GM21515 (cell line): ENCODE measurements at regions not wholly inside any gene's neighbourhood (a gene's known extent, or its start where the extent isn't known, plus 50 kb on each side); places are given as distances from the start of the nearest gene placed in this dataset.
"Not testable (repeated sequence)": the region's sequence is repeated elsewhere in the genome, so short reads cannot be mapped to it uniquely, and the experiment has no call there.

Experiments used
- ATAC-seq: cut with Tn5 transposase; IDR thresholded peaks from one replicate; pipeline ENCODE4 v1.9.1; 2021; ENCODE audit not compliant: unreplicated experiment

- no peak for ATAC-seq
These were observed 99.5 kb upstream of the FOXB1 start for GRCh38 chr15:59904450-59905135.

GRCh38 chr15:59896663-59897074 is 107.4 kb upstream of the FOXB1 start:
- ATAC-seq, result no peak

GRCh38 chr15:59894835-59895234 is 109.3 kb upstream of the FOXB1 start:
- no peak for ATAC-seq

GRCh38 chr15:59892985-59893384 is 111.1 kb upstream of the FOXB1 start:
- ATAC-seq, result no peak

- not testable (repeated sequence) for ATAC-seq
These were observed 116.2 kb upstream of the FOXB1 start for GRCh38 chr15:59887870-59888269.

- no peak for ATAC-seq
These were observed 116.9 kb upstream of the FOXB1 start for GRCh38 chr15:59887211-59887610.

- ATAC-seq, result no peak
These were observed 117.7 kb upstream of the FOXB1 start for GRCh38 chr15:59886441-59886840.

- ATAC-seq, result no peak
These were observed 118.3 kb upstream of the FOXB1 start for GRCh38 chr15:59885832-59886231.

- ATAC-seq, result no peak
These were observed 124.4 kb upstream of the FOXB1 start for GRCh38 chr15:59879506-59880265.

- no peak for ATAC-seq
These were observed 128.0 kb upstream of the FOXB1 start for GRCh38 chr15:59876140-59876539.

GRCh38 chr15:59873644-59874272 is 130.4 kb upstream of the FOXB1 start:
- ATAC-seq, result no peak

GRCh38 chr15:59867086-59867855 is 136.8 kb upstream of the FOXB1 start:
- ATAC-seq, result no peak

GRCh38 chr15:59866642-59867041 is 137.5 kb upstream of the FOXB1 start:
- no peak for ATAC-seq

- ATAC-seq, result no peak
These were observed 141.6 kb upstream of the FOXB1 start for GRCh38 chr15:59862191-59863155.

- ATAC-seq, result no peak
These were observed 156.1 kb upstream of the FOXB1 start for GRCh38 chr15:59847968-59848367.

GRCh38 chr15:59845942-59846499 is 156.9 kb upstream of the BNIP2 start:
- ATAC-seq, result no peak

GRCh38 chr15:59843609-59844008 is 154.5 kb upstream of the BNIP2 start:
- no peak for ATAC-seq

GRCh38 chr15:59841036-59841435 is 151.9 kb upstream of the BNIP2 start:
- no peak for ATAC-seq

- no peak for ATAC-seq
These were observed 150.8 kb upstream of the BNIP2 start for GRCh38 chr15:59839906-59840305.

GRCh38 chr15:59838900-59839299 is 149.8 kb upstream of the BNIP2 start:
- no peak for ATAC-seq
